ENCODE measurements at regions not wholly inside any gene's neighbourhood (a gene's known extent, or its start where the extent isn't known, plus 50 kb on each side); places are given as distances from the start of the nearest gene placed in this dataset.
A peak's percentile ranks its signal among the peaks of the same experiment; 100 is the strongest.

DNA sequence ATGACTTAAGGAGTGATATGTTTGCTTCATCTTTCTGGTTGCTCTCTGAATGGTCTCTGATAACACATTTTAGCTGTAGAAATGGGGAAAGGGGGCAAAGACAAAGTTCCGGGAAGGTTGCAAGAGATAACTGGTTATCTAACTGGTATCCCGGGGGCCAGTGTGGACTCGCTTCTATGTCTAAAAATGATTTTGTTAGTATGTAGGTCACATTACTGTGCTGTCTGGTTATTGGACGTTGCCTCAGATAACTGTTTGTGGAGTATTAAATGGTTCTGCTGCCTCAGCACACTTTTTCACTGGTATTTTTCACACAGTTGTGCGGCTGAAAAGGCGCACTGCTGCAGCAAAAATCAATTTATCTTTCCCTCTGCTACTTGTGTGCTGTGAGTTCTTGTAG lies 63.0 kb upstream of the ZNF536 start:
- H3K4me3 ChIP-seq (ENCODE audit: low read depth, low read length), result no peak overlapping the region
- no peaks in the 10 kb centered on the region for H3K36me3 ChIP-seq (ENCODE audit: control insufficient read depth in 2 of 2, insufficient read depth in 1 of 2, low read length in 2 of 2)
- H3K27ac ChIP-seq (ENCODE audit: extremely low read depth, low read depth, low read length), result no peak overlapping the region
- ChIA-PET POLR2A (no interaction called here), CTCF (interaction anchor here (1.0 to 1.4 kb wide), 3 partner anchors 9 to 97 kb away, joined by 3 to 4 read pairs (median 4); no protein-coding TSS in a partner anchor)
- H3K4me1 ChIP-seq (ENCODE audit: control insufficient read depth, insufficient read depth, low read length), result peaks cover 7% of the 10 kb centered on the region; the same call in 1 of the 2 replicates
- TF ChIP-seq CTCF (tag by site-specific recombination; IDR thresholded peaks at IDR 0.05), result no peak
- peaks cover 4% of the 10 kb centered on the region for H3K9me3 ChIP-seq (ENCODE audit: control insufficient read depth, insufficient read depth, low read depth, low read length)

- CTCF ChIA-PET, result interaction anchor here (1.0 kb wide), 1 partner anchor 96 kb away, joined by 4 read pairs; no protein-coding TSS in a partner anchor
- no peak overlapping the region for H3K27ac ChIP-seq (ENCODE audit: extremely low read depth, low read depth, low read length)
- POLR2A ChIA-PET, result no interaction called here
- H3K4me1 ChIP-seq (ENCODE audit: control insufficient read depth, insufficient read depth, low read length), result peaks cover 7% of the 10 kb centered on the region; the same call in 1 of the 2 replicates
- no peaks in the 10 kb centered on the region for H3K36me3 ChIP-seq (ENCODE audit: control insufficient read depth in 2 of 2, insufficient read depth in 1 of 2, low read length in 2 of 2)
- TF ChIP-seq ZNF660 (tag by site-specific recombination; IDR thresholded peaks at IDR 0.05) (no peak), ZNF223 (tag by site-specific recombination; IDR thresholded peaks at IDR 0.05) (no peak), SCRT2 (tag by site-specific recombination; IDR thresholded peaks at IDR 0.05) (no peak), MEIS1 (CRISPR knock-in tag; IDR thresholded peaks at IDR 0.05; ENCODE audit: borderline replicate concordance) (0 out of 2 replicates have a peak, but pooled peaks have one; percentile 43), ZNF394 (tag by site-specific recombination; IDR thresholded peaks at IDR 0.05; ENCODE audit: borderline replicate concordance) (no peak)
- H3K9me3 ChIP-seq (ENCODE audit: control insufficient read depth, insufficient read depth, low read depth, low read length), result peaks cover 4% of the 10 kb centered on the region
- H3K4me3 ChIP-seq (ENCODE audit: low read depth, low read length), result no peak overlapping the region
Measured at GRCh38 chr19:30309905-30310601, 62.1 kb upstream of the ZNF536 start.

- Histone ChIP-seq H3K4me1 (ENCODE audit: control insufficient read depth, insufficient read depth, low read length) (peaks cover 7% of the 10 kb centered on the region; the same call in 1 of the 2 replicates), H3K27ac (ENCODE audit: extremely low read depth, low read depth, low read length) (no peak overlapping the region), H3K36me3 (ENCODE audit: control insufficient read depth in 2 of 2, insufficient read depth in 1 of 2, low read length in 2 of 2) (no peaks in the 10 kb centered on the region), H3K9me3 (ENCODE audit: control insufficient read depth, insufficient read depth, low read depth, low read length) (peaks cover 4% of the 10 kb centered on the region), H3K4me3 (ENCODE audit: low read depth, low read length) (no peak overlapping the region)
- POLR2A ChIA-PET, result no interaction called here
- TF ChIP-seq, protein P1, sequence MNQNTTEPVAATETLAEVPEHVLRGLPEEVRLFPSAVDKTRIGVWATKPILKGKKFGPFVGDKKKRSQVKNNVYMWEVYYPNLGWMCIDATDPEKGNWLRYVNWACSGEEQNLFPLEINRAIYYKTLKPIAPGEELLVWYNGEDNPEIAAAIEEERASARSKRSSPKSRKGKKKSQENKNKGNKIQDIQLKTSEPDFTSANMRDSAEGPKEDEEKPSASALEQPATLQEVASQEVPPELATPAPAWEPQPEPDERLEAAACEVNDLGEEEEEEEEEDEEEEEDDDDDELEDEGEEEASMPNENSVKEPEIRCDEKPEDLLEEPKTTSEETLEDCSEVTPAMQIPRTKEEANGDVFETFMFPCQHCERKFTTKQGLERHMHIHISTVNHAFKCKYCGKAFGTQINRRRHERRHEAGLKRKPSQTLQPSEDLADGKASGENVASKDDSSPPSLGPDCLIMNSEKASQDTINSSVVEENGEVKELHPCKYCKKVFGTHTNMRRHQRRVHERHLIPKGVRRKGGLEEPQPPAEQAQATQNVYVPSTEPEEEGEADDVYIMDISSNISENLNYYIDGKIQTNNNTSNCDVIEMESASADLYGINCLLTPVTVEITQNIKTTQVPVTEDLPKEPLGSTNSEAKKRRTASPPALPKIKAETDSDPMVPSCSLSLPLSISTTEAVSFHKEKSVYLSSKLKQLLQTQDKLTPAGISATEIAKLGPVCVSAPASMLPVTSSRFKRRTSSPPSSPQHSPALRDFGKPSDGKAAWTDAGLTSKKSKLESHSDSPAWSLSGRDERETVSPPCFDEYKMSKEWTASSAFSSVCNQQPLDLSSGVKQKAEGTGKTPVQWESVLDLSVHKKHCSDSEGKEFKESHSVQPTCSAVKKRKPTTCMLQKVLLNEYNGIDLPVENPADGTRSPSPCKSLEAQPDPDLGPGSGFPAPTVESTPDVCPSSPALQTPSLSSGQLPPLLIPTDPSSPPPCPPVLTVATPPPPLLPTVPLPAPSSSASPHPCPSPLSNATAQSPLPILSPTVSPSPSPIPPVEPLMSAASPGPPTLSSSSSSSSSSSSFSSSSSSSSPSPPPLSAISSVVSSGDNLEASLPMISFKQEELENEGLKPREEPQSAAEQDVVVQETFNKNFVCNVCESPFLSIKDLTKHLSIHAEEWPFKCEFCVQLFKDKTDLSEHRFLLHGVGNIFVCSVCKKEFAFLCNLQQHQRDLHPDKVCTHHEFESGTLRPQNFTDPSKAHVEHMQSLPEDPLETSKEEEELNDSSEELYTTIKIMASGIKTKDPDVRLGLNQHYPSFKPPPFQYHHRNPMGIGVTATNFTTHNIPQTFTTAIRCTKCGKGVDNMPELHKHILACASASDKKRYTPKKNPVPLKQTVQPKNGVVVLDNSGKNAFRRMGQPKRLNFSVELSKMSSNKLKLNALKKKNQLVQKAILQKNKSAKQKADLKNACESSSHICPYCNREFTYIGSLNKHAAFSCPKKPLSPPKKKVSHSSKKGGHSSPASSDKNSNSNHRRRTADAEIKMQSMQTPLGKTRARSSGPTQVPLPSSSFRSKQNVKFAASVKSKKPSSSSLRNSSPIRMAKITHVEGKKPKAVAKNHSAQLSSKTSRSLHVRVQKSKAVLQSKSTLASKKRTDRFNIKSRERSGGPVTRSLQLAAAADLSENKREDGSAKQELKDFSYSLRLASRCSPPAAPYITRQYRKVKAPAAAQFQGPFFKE (tag by site-specific recombination; IDR thresholded peaks at IDR 0.05; ENCODE audit: borderline replicate concordance), result no peak
- TF ChIP-seq ZNF146 (tag by site-specific recombination; IDR thresholded peaks at IDR 0.05) (no peak), ZNF549 (tag by site-specific recombination; IDR thresholded peaks at IDR 0.05) (no peak), ZNF561 (tag by site-specific recombination; IDR thresholded peaks at IDR 0.05; ENCODE audit: borderline replicate concordance) (no peak), ZNF777 (tag by site-specific recombination; IDR thresholded peaks at IDR 0.05; ENCODE audit: borderline replicate concordance) (no peak), ZNF404 (tag by site-specific recombination; IDR thresholded peaks at IDR 0.05) (no peak), SP2 (tag by site-specific recombination; IDR thresholded peaks at IDR 0.05) (no peak)
- CTCF ChIA-PET, result no interaction called here
Measured at GRCh38 chr19:30310602-30311263, 61.5 kb upstream of the ZNF536 start.
